SJSA1 (cell line): ENCODE measurements at regions not wholly inside any gene's neighbourhood (a gene's known extent, or its start where the extent isn't known, plus 50 kb on each side); places are given as distances from the start of the nearest gene placed in this dataset.

Experiments
- DNase-seq, 2 experiments: peaks; one replicate each; pipeline ENCODE4 v3.0.0-alpha.2; 2015 to 2020; ENCODE audit warnings: low spot score in 2 of 2, low read depth in 1 of 2
- H3K27ac ChIP-seq: fragments of 250-450 bp; sonication (Bioruptor Pico); 2 replicates; pipeline ENCODE4 v1.5.1; 2020; ENCODE audit warnings: mild to moderate bottlenecking, moderate library complexity
- H3K27me3 ChIP-seq: fragments of 250-450 bp; sonication (Bioruptor Pico); replicated peaks from 2 replicates; pipeline ENCODE4 v1.5.1; 2020; ENCODE audit warnings: mild to moderate bottlenecking, moderate library complexity
- H3K36me3 ChIP-seq: fragments of 250-450 bp; sonication (Bioruptor Pico); 2 replicates; pipeline ENCODE4 v1.5.1; 2020; ENCODE audit warnings: mild to moderate bottlenecking
- H3K4me1 ChIP-seq: fragments of 250-450 bp; sonication (Bioruptor Pico); replicated peaks from 2 replicates; pipeline ENCODE4 v1.6.1; 2021; ENCODE audit warnings: mild to moderate bottlenecking
- H3K4me3 ChIP-seq: fragments of 250-450 bp; sonication (Bioruptor Pico); 2 replicates; pipeline ENCODE4 v1.5.1; 2020; ENCODE audit warnings: mild to moderate bottlenecking
- H3K9me3 ChIP-seq: fragments of 250-450 bp; sonication (Bioruptor Pico); replicated peaks from 2 replicates; pipeline ENCODE4 v1.5.1; 2020; ENCODE audit warnings: mild to moderate bottlenecking

GRCh38 chr2:64858541-64859311 is 130.5 kb upstream of the SLC1A4 start:
- no peak for DNase-seq
- no peak overlapping the region for H3K27ac ChIP-seq
- H3K4me1 ChIP-seq, result peaks cover 30% of the 10 kb centered on the region
- H3K27me3 ChIP-seq, result no peaks in the 10 kb centered on the region
- no peak overlapping the region; the same call in 1 of the 2 replicates for H3K4me3 ChIP-seq
- H3K36me3 ChIP-seq, result no peaks in the 10 kb centered on the region
- H3K9me3 ChIP-seq, result peaks cover 3% of the 10 kb centered on the region; the same call in 1 of the 2 replicates

- peaks cover 35% of the 10 kb centered on the region for H3K4me1 ChIP-seq
- no peaks in the 10 kb centered on the region for H3K36me3 ChIP-seq
- H3K4me3 ChIP-seq, result peak overlapping the region; percentile 35
- H3K27me3 ChIP-seq, result no peaks in the 10 kb centered on the region
- peaks cover 3% of the 10 kb centered on the region; the same call in 1 of the 2 replicates for H3K9me3 ChIP-seq
- DNase-seq, result peak; percentile 79 to 87
- H3K27ac ChIP-seq, result peak overlapping the region; percentile 73
Observed at GRCh38 chr2:64859312-64860212, 129.6 kb upstream of the SLC1A4 start.

- DNase-seq, result no peak
- Histone ChIP-seq H3K27ac (peak overlapping the region; percentile 14; the same call in 1 of the 2 replicates), H3K4me3 (peak overlapping the region; percentile 35), H3K9me3 (peaks cover 3% of the 10 kb centered on the region; the same call in 1 of the 2 replicates), H3K27me3 (no peaks in the 10 kb centered on the region), H3K36me3 (no peaks in the 10 kb centered on the region), H3K4me1 (peaks cover 43% of the 10 kb centered on the region)
Observed at GRCh38 chr2:64860276-64860885, 128.8 kb upstream of the SLC1A4 start.

GRCh38 chr2:64860936-64861335 is 128.3 kb upstream of the SLC1A4 start:
- Histone ChIP-seq H3K9me3 (peaks cover 3% of the 10 kb centered on the region; the same call in 1 of the 2 replicates), H3K27me3 (no peaks in the 10 kb centered on the region), H3K4me1 (peaks cover 49% of the 10 kb centered on the region), H3K4me3 (no peak overlapping the region), H3K36me3 (no peaks in the 10 kb centered on the region), H3K27ac (no peak overlapping the region)
- no peak for DNase-seq

GRCh38 chr2:64861452-64862397 is 127.5 kb upstream of the SLC1A4 start:
- DNase-seq, result no peak
- Histone ChIP-seq H3K36me3 (no peaks in the 10 kb centered on the region), H3K4me1 (peaks cover 57% of the 10 kb centered on the region), H3K9me3 (peaks cover 3% of the 10 kb centered on the region; the same call in 1 of the 2 replicates), H3K27ac (no peak overlapping the region), H3K4me3 (no peak overlapping the region), H3K27me3 (no peaks in the 10 kb centered on the region)

GRCh38 chr2:64862623-64863022 is 126.6 kb upstream of the SLC1A4 start:
- H3K4me1 ChIP-seq, result peaks cover 62% of the 10 kb centered on the region
- H3K27me3 ChIP-seq, result no peaks in the 10 kb centered on the region
- peaks cover 3% of the 10 kb centered on the region; the same call in 1 of the 2 replicates for H3K9me3 ChIP-seq
- no peak for DNase-seq
- no peak overlapping the region for H3K27ac ChIP-seq
- H3K4me3 ChIP-seq, result no peak overlapping the region
- H3K36me3 ChIP-seq, result no peaks in the 10 kb centered on the region

GRCh38 chr2:64863097-64863820 is 125.9 kb upstream of the SLC1A4 start:
- Histone ChIP-seq H3K4me1 (peaks cover 55% of the 10 kb centered on the region), H3K4me3 (no peak overlapping the region), H3K27me3 (no peaks in the 10 kb centered on the region), H3K9me3 (peaks cover 3% of the 10 kb centered on the region; the same call in 1 of the 2 replicates), H3K36me3 (no peaks in the 10 kb centered on the region), H3K27ac (no peak overlapping the region)
- no peak for DNase-seq

- Histone ChIP-seq H3K9me3 (peaks cover 3% of the 10 kb centered on the region; the same call in 1 of the 2 replicates), H3K27ac (peak overlapping the region; percentile 78), H3K27me3 (no peaks in the 10 kb centered on the region), H3K36me3 (no peaks in the 10 kb centered on the region), H3K4me1 (peaks cover 35% of the 10 kb centered on the region), H3K4me3 (peak overlapping the region; percentile 46)
- DNase-seq, result peak; percentile 65 to 83
Observed at GRCh38 chr2:64865073-64865830, 123.9 kb upstream of the SLC1A4 start.

GRCh38 chr2:64865831-64866345 is 123.3 kb upstream of the SLC1A4 start:
- Histone ChIP-seq H3K4me3 (peak overlapping the region; percentile 46), H3K36me3 (no peaks in the 10 kb centered on the region), H3K9me3 (peaks cover 3% of the 10 kb centered on the region; the same call in 1 of the 2 replicates), H3K27me3 (no peaks in the 10 kb centered on the region), H3K4me1 (peaks cover 33% of the 10 kb centered on the region), H3K27ac (no peak overlapping the region)
- peak in 1 of 2 experiments; percentile 46 for DNase-seq

GRCh38 chr2:64866797-64867196 is 122.4 kb upstream of the SLC1A4 start:
- peaks cover 33% of the 10 kb centered on the region for H3K4me1 ChIP-seq
- H3K4me3 ChIP-seq, result no peak overlapping the region
- H3K36me3 ChIP-seq, result no peaks in the 10 kb centered on the region
- no peaks in the 10 kb centered on the region for H3K27me3 ChIP-seq
- no peak overlapping the region for H3K27ac ChIP-seq
- DNase-seq, result peak; percentile 89 to 91
- peaks cover 3% of the 10 kb centered on the region; the same call in 1 of the 2 replicates for H3K9me3 ChIP-seq

GRCh38 chr2:64867253-64867996 is 121.8 kb upstream of the SLC1A4 start:
- DNase-seq, result no peak
- Histone ChIP-seq H3K36me3 (no peaks in the 10 kb centered on the region), H3K27me3 (no peaks in the 10 kb centered on the region), H3K27ac (no peak overlapping the region), H3K9me3 (peaks cover 3% of the 10 kb centered on the region; the same call in 1 of the 2 replicates), H3K4me3 (no peak overlapping the region), H3K4me1 (peaks cover 33% of the 10 kb centered on the region)
